ENCODE measurements at regions not wholly inside any gene's neighbourhood (a gene's known extent, or its start where the extent isn't known, plus 50 kb on each side); places are given as distances from the start of the nearest gene placed in this dataset.

GRCh38 chr22:47280301-47280700 is 517.9 kb downstream of the TBC1D22A start:
- ATAC-seq (ENCODE audit: insufficient number of reproducible peaks, low FRiP score, low read depth): no peak
- H3K4me3 ChIP-seq: no peak overlapping the region
- no peak for DNase-seq (ENCODE audit: low spot score)
- no peaks in the 10 kb centered on the region for H3K36me3 ChIP-seq
- H3K27me3 ChIP-seq (replicated peaks; ENCODE audit: insufficient read depth): no peaks in the 10 kb centered on the region
- H3K9me3 ChIP-seq: no peaks in the 10 kb centered on the region
- no peak overlapping the region for H3K27ac ChIP-seq
- peaks cover 0 to 8% of the 10 kb centered on the region in 2 donors for H3K4me1 ChIP-seq (ENCODE audit: control insufficient read depth in 1 of 2, low read depth in 2 of 2)
- TF ChIP-seq CTCF (IDR thresholded peaks at IDR 0.05): no peak

GRCh38 chr22:47279746-47280145 is 517.3 kb downstream of the TBC1D22A start:
- Histone ChIP-seq H3K27me3 (replicated peaks; ENCODE audit: insufficient read depth) (no peaks in the 10 kb centered on the region), H3K4me1 (ENCODE audit: control insufficient read depth in 1 of 2, low read depth in 2 of 2) (peaks cover 0 to 8% of the 10 kb centered on the region in 2 donors), H3K4me3 (no peak overlapping the region), H3K9me3 (no peaks in the 10 kb centered on the region), H3K36me3 (no peaks in the 10 kb centered on the region), H3K27ac (no peak overlapping the region)
- no peak for DNase-seq (ENCODE audit: low spot score)
- no peak for TF ChIP-seq CTCF (IDR thresholded peaks at IDR 0.05)
- ATAC-seq (ENCODE audit: insufficient number of reproducible peaks, low FRiP score, low read depth): no peak

GRCh38 chr22:47279337-47279736 is 516.9 kb downstream of the TBC1D22A start:
- TF ChIP-seq CTCF (IDR thresholded peaks at IDR 0.05): no peak
- Histone ChIP-seq H3K27ac (no peak overlapping the region), H3K36me3 (no peaks in the 10 kb centered on the region), H3K4me3 (no peak overlapping the region), H3K27me3 (replicated peaks; ENCODE audit: insufficient read depth) (no peaks in the 10 kb centered on the region), H3K9me3 (no peaks in the 10 kb centered on the region), H3K4me1 (ENCODE audit: control insufficient read depth in 1 of 2, low read depth in 2 of 2) (peaks cover 0 to 8% of the 10 kb centered on the region in 2 donors)
- ATAC-seq (ENCODE audit: insufficient number of reproducible peaks, low FRiP score, low read depth) (no peak), DNase-seq (ENCODE audit: low spot score) (no peak)

- no peaks in the 10 kb centered on the region for H3K9me3 ChIP-seq
- H3K4me1 ChIP-seq (ENCODE audit: control insufficient read depth in 1 of 2, low read depth in 2 of 2): peaks cover 0 to 8% of the 10 kb centered on the region in 2 donors
- H3K36me3 ChIP-seq: no peaks in the 10 kb centered on the region
- ATAC-seq (ENCODE audit: insufficient number of reproducible peaks, low FRiP score, low read depth): no peak
- no peak for TF ChIP-seq CTCF (IDR thresholded peaks at IDR 0.05)
- H3K27me3 ChIP-seq (replicated peaks; ENCODE audit: insufficient read depth): no peaks in the 10 kb centered on the region
- no peak overlapping the region for H3K27ac ChIP-seq
- H3K4me3 ChIP-seq: no peak overlapping the region
- DNase-seq (ENCODE audit: low spot score): no peak
Observed at GRCh38 chr22:47278655-47279054, 516.2 kb downstream of the TBC1D22A start.

GRCh38 chr22:47277531-47277930 is 515.1 kb downstream of the TBC1D22A start:
- no peaks in the 10 kb centered on the region for H3K27me3 ChIP-seq (replicated peaks; ENCODE audit: insufficient read depth)
- no peak overlapping the region for H3K27ac ChIP-seq
- H3K4me3 ChIP-seq: no peak overlapping the region
- no peaks in the 10 kb centered on the region for H3K36me3 ChIP-seq
- DNase-seq (ENCODE audit: low spot score): no peak
- no peaks in the 10 kb centered on the region for H3K9me3 ChIP-seq
- ATAC-seq (ENCODE audit: insufficient number of reproducible peaks, low FRiP score, low read depth): no peak
- peaks cover 0 to 8% of the 10 kb centered on the region in 2 donors for H3K4me1 ChIP-seq (ENCODE audit: control insufficient read depth in 1 of 2, low read depth in 2 of 2)
- no peak for TF ChIP-seq CTCF (IDR thresholded peaks at IDR 0.05)
